VCaP (cell line): ENCODE measurements at regions not wholly inside any gene's neighbourhood (a gene's known extent, or its start where the extent isn't known, plus 50 kb on each side); places are given as distances from the start of the nearest gene placed in this dataset.
"Not testable (repeated sequence)": the region's sequence is repeated elsewhere in the genome, so short reads cannot be mapped to it uniquely, and the experiment has no call there.

Experiments
- H3K27ac ChIP-seq: fragments of 450-650 bp; 2 replicates; pipeline ENCODE4 v1.5.1; 2017
- TF ChIP-seq, protein P1 (sequence below): fragments of 450-650 bp; conservative IDR thresholded peaks from 2 replicates; pipeline ENCODE4 v1.5.1; 2017; ENCODE audit warnings: mild to moderate bottlenecking, moderate library complexity

DNA sequence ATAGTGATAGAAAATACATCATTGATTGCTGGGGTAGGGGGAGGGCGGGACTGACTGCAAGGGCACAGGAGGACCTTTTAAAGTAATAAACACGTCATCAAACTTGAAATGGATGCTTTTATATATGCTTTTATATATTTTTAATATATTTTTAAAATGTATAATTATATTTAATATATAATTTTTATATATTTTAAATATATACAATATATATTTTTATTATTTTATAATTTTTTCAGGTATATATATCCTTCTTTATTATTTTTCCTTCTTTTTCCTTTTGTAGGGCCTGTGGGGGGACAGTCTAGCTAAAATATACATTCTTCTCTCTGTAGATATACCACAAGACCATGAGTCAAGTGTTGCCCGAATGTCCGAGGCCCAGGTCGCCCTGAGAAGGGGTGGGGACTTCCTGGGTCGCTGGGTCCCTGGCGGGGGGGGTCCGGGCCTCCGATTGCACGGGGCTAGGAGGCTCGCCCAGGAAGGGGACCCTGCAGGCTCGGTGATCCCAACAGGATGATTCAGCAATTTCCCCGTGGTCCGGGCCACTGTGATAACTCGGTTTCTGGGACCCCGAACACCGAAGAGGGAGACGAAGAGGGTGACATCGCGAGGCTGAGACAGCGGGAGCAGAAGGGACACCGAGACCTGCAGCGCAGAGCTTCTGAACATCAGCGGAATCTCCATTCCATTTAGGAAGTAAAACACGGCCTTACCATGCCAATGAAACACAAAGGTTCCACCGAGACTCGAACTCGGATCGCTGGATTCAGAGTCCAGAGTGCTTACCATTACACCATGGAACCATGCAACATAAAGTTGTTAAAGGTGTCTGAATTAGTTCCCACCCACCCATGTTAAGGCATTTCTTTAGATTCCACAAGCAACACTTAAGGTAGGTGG, 112.5 kb upstream of the NBPF11 start:
- TF ChIP-seq, protein P1, sequence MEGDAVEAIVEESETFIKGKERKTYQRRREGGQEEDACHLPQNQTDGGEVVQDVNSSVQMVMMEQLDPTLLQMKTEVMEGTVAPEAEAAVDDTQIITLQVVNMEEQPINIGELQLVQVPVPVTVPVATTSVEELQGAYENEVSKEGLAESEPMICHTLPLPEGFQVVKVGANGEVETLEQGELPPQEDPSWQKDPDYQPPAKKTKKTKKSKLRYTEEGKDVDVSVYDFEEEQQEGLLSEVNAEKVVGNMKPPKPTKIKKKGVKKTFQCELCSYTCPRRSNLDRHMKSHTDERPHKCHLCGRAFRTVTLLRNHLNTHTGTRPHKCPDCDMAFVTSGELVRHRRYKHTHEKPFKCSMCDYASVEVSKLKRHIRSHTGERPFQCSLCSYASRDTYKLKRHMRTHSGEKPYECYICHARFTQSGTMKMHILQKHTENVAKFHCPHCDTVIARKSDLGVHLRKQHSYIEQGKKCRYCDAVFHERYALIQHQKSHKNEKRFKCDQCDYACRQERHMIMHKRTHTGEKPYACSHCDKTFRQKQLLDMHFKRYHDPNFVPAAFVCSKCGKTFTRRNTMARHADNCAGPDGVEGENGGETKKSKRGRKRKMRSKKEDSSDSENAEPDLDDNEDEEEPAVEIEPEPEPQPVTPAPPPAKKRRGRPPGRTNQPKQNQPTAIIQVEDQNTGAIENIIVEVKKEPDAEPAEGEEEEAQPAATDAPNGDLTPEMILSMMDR = no peak
- peak overlapping the region; percentile 95 for H3K27ac ChIP-seq

GRCh38 chr1:148263906-148264255, 111.8 kb upstream of the NBPF11 start:
- peak overlapping the region; percentile 95 for H3K27ac ChIP-seq
- TF ChIP-seq, protein P1 = no peak

- TF ChIP-seq, protein P1 = no peak
- H3K27ac ChIP-seq = peak overlapping the region; percentile 95
These were observed 111.2 kb upstream of the NBPF11 start for GRCh38 chr1:148263128-148263905.

DNA sequence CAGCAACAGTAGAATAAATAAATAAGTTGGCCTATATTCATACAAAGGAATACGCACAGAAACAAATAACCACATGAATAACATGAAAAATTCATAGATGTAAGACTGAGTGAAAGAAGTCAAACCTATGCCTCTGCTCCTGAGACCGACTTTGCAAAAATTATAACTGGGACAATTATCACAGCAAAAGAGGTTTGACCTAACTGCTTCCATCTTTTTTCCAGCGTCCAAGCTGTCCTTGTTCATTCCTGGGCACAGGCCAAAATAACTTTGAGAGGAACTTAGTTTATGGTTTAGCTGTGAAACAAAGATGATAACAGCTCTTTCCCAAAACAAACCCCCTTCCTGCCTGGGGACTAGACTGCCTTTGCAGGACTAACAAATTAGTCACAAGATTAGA, 109.6 kb upstream of the NBPF11 start:
- H3K27ac ChIP-seq = not testable (repeated sequence)

DNA sequence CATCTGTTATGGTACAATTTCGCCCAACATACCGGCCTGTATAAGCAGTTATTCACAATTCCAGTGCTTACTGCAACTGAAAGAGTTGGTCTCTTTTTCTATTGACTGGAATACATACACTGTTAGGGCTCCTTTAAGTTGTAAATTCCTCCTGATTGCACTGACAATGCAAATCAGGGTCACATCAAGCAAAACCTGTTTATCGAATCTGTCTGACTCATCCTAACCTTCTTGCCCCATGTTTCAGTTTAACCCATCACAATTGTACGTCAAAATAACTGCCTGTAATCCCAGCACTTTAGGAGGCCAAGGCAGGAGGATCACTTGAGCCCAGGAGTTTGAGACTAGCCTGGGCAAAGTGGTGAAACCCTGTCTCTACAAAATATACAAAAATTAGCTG, 105.8 kb upstream of the NBPF11 start:
- H3K27ac ChIP-seq = not testable (repeated sequence)

DNA sequence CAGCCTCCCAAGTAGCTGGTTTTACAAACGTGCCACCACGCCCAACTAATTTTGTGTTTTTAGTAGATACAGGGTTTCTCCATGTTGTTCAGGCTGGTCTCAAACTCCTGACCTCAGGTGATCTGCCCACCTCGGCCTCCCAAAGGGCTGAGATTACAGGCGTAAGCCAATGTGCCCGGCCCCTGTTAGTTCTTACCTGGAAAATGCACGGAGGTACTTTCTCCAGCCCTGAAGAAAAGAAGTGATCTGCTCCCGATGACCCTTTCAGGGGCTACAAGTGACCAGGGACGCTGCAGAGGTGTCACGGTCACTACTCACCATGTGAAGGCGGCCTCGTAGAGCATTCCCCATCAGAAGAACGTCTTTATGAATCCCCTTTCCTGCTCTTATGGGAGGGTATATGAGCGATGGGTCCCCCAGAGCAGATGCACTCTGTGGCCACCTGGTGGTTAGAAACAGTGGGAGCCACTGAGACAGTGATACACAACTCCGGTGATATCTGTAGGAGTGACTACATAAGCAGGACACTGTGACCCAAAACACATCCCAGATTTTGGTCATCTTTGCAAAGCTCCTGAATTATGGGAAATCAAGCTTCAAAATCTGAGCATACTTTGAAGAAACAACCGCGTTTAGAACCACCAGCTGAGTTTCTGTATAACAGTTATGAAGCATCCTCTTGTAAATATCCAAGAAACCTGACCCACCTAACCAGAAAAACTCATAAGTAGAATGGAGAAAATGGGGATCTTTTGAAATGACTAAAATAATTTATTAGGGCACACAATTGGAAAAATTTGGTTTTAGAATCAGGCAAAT, 102.7 kb upstream of the NBPF11 start:
- not testable (repeated sequence) for H3K27ac ChIP-seq
- TF ChIP-seq, protein P1 = peak; percentile 80

- not testable (repeated sequence) for H3K27ac ChIP-seq
These were observed 101.7 kb upstream of the NBPF11 start for GRCh38 chr1:148253808-148254207.

DNA sequence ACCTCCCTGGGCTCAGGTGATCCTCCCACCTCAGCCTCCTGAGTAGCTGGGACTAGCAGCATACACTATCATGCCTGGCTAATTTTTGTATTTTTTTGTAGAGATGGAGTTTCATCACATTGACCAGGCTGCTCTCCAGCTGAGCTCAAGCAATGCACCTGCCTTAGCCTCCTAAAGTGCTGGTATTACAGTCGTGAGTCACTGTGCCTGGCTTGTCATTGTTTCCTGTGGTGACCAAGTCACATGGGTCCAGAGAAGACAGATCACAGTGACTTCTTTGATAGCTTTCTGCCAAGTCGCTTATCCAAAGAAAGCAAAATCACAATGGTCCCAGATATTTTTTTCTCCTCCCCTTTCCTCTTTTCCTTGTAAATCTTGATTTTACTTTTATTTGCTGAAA, 96.7 kb upstream of the NBPF11 start:
- not testable (repeated sequence) for H3K27ac ChIP-seq

- not testable (repeated sequence) for H3K27ac ChIP-seq
These were observed 94.3 kb upstream of the NBPF11 start for GRCh38 chr1:148246258-148246861.

- not testable (repeated sequence) for H3K27ac ChIP-seq
These were observed 93.8 kb upstream of the NBPF11 start for GRCh38 chr1:148245843-148246242.

DNA sequence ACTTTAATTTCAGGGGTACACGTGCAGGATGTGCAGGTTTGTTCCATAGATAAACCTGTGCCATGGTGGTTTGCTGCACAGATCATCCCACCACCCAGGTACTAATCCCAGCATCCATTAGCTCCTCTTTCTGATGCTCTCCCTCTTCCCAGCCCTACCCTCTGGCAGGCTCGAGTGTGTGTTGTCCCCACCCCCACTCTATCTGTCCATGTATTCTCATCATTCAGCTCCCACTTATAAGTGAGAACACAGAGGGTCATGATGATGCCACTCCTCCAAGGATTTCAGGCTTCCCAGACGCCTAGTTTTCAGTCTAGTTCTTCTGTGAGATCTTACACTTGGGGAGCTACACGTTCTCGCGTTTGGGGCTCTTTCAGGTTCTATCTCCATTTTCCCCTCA, 93.4 kb upstream of the NBPF11 start:
- not testable (repeated sequence) for H3K27ac ChIP-seq

DNA sequence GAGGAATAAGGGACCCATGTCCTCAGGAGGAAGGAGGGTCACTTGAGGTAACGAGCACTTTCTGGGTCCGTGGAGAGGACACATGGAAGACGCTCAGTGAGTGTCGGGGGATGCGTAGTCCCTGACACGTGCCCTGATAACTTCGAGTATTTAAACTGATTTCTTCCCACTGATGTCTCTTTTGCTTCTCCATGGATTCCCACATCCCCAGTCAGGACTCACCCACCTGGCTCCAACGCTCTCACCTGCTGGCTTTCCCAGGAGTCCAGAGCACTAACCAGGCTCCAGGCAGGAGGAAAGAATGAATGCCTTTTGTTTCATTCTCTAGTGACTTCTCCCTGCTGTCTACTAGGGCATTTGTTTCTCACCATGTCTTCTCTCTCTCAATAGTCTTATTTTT, 81.2 kb upstream of the NBPF11 start:
- H3K27ac ChIP-seq = not testable (repeated sequence)

DNA sequence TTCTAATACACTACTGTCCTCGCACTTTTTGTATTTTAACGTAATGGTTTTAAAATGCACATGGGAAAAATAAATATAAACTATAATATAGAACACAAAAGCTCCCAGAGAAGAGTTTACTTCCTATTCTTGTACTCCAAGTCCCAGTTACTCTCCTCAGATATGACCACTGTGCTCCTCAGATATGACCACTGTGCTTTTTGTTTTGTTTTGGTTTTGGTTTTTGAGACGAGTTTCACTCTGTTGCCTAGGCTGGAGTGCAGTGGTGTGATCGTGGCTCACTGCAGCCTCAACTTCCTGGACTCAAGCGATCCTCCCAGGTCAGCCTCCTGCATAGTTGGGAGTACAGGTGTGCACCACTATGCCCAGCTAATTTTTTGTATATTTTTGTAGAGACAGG, 76.8 kb upstream of the NBPF11 start:
- not testable (repeated sequence) for H3K27ac ChIP-seq

DNA sequence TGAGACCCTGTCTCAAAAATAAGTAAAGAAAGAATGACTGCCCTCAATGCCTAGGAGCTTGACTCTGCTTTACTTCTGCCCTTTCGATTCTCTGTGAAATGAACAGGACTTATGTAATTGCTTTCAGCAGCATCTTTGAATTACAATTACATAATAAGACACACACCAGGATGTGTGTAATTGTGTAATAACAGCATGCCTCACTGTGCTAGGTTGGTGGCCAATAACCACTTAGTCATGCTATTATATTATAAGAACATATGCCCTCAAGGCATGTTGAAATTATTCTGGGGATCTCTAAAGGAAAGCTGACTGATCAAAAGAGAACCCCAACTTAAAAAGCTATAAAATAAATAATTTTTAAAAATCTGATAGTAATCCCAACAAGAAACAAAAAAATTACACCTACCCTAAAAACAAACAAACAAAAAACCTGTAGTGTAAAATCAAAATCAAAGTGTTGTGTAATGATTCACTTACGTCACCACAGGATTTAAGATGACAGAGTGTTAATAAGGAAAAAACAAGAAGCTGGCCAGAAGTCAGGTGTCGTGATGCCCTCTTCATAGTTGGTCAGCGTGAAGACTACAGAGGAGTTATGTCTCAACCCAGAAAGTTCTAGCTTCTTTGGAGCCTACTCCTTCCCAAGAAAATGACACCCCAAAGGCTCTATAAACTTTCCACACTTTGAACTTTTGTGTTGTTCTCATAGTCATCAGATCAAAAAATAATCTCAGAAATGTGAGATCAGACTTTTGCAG, 70.5 kb upstream of the NBPF11 start:
- not testable (repeated sequence) for H3K27ac ChIP-seq
